ENCODE measurements at regions not wholly inside any gene's neighbourhood (a gene's known extent, or its start where the extent isn't known, plus 50 kb on each side); places are given as distances from the start of the nearest gene placed in this dataset.
"Not testable (repeated sequence)": the region's sequence is repeated elsewhere in the genome, so short reads cannot be mapped to it uniquely, and the experiment has no call there.

- DNase-seq: no peak
Observed at GRCh38 chr20:53891306-53891894, 179.0 kb downstream of the BCAS1 start.

DNA sequence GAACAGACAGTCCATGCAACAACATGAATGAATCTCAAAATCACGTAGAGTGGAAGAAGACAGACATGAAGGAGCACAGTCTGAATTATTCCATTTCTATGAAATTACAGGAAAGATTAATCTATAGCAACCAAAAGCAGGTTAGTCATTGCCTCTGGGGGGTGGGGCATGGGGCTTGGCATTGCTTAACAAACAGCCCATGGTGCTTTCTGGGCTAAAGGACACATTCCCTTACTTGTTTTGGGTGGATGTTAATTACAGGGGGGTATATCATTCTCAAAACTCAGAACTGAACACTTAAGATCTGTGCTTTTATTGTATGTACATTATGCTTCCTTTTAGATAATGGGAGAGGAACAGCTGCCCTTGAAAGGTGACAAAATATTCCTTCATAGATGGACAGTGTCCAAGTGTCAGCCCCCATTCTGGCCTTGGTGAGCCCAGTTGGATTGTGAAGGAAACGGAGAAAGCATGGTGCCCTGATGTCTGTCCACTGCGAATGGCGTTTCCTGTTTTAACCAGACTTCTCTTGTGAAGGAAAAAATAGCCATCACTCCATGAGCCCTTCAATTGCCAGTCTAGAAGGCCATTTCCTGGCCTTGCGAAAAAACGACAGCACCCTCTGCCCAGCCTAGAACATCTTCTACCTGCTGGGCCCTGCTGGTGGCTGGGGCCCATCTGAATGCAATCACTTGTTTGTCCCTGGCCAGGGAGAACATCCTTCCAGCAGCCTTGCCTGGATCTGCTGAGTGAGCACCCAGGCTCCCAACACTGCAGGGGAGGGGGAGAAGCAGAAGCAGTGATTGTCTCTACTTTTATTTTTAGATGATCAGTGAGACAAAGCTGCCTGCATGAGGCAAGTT, 179.7 kb downstream of the BCAS1 start:
- no peak for DNase-seq

- no peak for DNase-seq
Observed at GRCh38 chr20:53889411-53890148, 180.8 kb downstream of the BCAS1 start.

DNA sequence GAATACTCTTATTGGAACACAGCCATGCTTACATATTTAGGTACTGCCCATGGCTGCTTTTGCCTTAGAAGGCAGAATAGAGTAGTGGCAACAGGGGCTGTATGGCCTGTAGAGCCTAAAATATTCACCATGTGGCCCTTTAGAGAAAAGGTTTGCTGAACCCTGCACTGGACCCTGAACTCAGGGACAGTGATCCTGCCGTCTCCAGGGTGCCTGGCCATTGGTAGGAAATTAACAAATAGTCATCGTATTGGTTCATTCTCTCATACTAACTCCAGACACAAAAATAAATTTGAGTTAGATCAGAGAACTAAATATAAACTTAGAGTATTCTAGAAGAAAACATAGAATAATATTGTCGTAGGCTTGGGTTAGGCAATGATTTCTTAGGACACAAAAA, 181.4 kb downstream of the BCAS1 start:
- no peak for DNase-seq

- DNase-seq: no peak
Observed at GRCh38 chr20:53888510-53888909, 181.9 kb downstream of the BCAS1 start.

DNA sequence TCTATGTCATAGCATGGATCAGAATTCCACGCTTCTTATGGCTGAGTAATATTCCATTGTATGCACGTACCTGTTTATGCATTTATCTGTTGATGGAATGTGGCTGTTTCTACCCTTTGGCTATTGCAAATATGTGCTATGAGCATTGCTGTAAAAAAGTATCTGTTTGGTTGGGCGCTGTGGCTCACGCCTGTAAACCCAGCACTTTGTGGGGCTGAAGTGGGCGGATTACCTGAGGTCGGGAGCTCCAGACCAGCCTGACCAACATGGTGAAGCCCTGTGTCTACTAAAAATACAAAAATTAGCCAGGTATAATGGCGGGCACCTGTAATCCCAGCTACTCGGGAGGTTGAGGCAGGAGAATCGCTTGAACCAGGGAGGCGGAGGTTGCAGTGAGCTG, 182.4 kb downstream of the BCAS1 start:
- DNase-seq: no peak

GRCh38 chr20:53884859-53885541, 185.4 kb downstream of the BCAS1 start:
- no peak for DNase-seq

DNA sequence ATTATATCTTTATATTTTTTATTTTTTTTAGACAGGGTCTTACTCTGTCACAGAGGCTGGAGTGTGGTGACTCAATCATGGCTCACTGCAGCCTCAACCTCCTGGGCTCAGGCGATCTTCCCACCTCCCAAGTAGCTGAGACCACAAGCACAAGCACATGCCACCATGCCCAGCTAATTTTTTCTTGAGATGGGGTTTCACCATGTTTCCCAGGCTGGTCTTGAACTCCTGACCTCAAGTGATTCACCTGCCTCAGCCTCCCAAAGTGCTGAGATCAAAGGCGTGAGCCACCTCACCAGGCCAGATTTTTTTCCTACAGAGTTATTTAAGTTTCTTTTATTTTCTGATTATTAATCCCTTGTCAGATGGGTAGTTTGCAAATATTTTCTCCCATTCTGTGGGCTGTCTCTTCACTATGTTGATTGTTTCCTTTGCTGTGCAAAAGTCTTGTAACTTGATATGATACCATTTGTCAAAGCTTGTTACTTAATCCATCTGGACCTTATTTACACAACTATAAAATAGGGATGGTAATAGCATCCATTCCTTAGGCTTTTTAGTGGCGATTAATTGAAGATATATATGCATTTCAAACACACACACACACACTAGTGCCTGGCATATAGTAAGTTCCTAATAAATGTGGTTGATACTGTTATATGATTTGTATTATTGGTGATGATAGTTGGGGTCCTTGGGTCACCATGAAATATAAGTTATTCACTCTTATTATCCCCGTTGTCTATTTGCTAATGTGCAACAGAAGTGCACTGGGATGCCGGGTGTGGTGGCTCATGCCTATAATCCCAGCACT, 187.1 kb downstream of the BCAS1 start:
- no peak for DNase-seq

- not testable (repeated sequence) for DNase-seq
Observed at GRCh38 chr20:53882438-53882986, 187.9 kb downstream of the BCAS1 start.

DNA sequence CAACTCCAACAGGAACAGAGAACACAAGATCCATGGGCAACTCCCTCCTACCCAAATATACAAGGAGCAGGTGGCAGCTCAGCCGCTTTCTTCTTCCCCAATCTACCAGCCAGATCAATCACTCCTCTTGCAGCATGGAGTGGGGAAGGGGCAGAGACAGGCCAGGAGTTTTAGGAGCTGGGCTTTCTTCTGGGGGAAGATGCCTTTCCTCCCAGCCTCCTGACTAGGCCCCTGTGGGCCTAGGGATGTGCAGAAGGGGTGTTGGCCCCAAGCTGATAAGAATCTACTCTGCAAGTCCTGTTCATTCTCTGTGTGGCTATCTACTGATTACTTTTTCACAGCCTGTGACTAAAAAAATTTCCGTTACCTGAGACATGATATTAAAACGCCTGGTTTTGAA, 189.0 kb downstream of the BCAS1 start:
- no peak for DNase-seq

- no peak for DNase-seq
Observed at GRCh38 chr20:53880108-53880641, 190.2 kb downstream of the BCAS1 start.

DNA sequence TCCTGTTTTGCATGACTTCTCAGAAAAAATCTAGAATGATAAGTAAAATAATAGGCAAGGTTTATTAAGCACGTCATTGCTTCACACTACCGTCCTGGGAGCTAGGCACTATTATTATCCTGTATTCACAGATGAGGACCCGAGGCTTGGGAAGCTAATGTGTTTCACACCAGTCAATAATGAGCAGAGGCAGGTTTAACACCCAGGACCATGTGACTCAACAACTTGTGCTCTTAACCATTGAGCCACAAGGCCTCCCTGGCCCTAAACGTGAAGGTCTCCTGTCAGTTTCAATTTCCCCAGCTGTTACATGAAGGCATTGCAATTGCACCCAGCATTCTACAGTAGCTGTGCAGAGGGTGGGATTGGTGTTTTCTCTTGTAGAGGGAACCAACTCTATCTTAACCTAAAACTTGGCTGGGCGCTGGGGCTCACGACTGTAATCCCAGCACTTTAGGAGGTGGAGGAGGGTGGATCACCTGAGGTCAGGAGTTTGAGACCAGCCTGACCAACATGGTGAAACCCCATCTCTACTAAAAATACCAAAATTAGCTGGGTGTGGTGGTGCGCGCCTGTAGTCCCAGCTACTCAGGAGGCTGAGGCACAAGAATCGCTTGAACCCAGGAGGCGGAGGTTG, 191.2 kb downstream of the BCAS1 start:
- DNase-seq: no peak

GRCh38 chr20:53878262-53879047, 191.9 kb downstream of the BCAS1 start:
- no peak for DNase-seq

DNA sequence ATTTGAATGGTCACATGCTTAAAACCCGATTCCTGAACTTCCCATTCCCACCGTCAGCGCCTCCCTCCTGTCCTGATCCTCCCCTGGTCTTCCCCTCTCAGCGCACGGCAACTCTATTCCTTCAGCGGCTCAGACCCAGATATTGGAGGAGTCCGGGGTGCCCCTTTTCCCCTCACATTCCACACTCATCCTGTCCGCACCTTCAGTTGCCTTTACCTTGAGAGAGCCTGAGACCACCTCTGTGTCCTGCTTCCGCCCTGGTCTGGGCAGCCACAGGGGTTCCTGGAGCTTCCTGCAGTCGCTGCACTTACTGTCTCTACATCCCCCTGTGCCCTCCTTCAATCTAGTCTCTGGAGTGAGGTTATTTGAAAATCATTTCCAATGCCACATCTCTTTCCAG, 193.4 kb downstream of the BCAS1 start:
- DNase-seq: no peak

DNA sequence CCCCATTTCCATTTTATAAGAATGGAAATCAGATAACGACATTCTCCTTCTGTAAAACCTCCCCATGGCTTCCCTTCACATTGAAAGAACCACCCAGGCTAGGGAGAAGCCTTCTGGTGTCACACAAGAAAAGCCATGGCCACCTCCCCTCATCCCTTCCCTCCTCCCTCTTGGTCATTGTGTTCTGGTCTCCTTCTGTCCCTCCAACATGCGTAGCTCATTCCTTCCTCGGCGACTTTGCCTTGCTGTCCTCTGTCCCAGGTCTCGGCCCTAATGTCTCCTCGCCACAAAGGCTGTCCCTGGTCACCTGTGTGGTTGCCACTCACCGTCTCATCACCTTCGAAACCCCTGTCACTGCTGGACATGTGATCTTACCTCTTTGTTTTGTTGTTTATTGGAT, 193.9 kb downstream of the BCAS1 start:
- DNase-seq: no peak

GRCh38 chr20:53875452-53875851, 194.9 kb downstream of the BCAS1 start:
- no peak for DNase-seq

GRCh38 chr20:53874706-53875105, 195.7 kb downstream of the BCAS1 start:
- no peak for DNase-seq

DNA sequence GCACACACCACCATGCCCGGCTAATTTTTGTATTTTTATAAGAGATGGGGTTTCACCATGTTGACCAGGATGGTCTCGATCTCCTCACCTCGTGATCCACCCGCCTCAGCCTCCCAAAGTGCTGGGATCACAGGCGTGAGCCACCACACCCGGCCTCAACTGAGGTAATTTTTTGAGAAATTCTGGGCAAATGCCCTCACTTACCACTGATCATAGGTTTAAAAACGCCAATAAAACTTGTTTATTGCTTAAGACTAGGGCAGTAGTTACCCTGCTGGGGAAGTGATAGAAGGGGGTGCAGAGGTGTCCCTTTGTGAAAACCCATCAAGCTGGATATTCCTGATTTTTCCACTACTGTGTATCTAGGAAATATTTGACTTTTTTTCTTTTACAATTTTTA, 196.3 kb downstream of the BCAS1 start:
- DNase-seq: no peak

- DNase-seq: no peak
Observed at GRCh38 chr20:53873230-53873604, 197.2 kb downstream of the BCAS1 start.

GRCh38 chr20:53872561-53873229, 197.7 kb downstream of the BCAS1 start:
- DNase-seq: no peak
